Liver (tissue), 3 donors: ENCODE measurements at regions not wholly inside any gene's neighbourhood (a gene's known extent, or its start where the extent isn't known, plus 50 kb on each side); places are given as distances from the start of the nearest gene placed in this dataset.

Source experiments
- CTCF ChIP-seq: fragments of 150-350 bp; IDR thresholded peaks from 2 replicates; pipeline ENCODE4 v1.5.1; 2017; ENCODE audit warnings: improper control_type of control experiment, low read depth, low read length; ENCODE audit not compliant: missing input control
- FOXA1 ChIP-seq: IDR thresholded peaks from 2 replicates; pipeline ENCODE4 v1.6.1; 2016; ENCODE audit warnings: antibody characterized with exemption
- FOXA2 ChIP-seq: IDR thresholded peaks from 2 replicates; pipeline ENCODE4 v1.6.1; 2016; ENCODE audit warnings: antibody characterized with exemption
- GABPA ChIP-seq, 2 donors: IDR thresholded peaks in 1 of 2; conservative IDR thresholded peaks in 1 of 2; 2 replicates each; pipeline ENCODE4 v1.6.1; 2016; ENCODE audit warnings: antibody characterized with exemption in 2 of 2, mild to moderate bottlenecking in 1 of 2, moderate library complexity in 1 of 2
- JUND ChIP-seq, 2 donors: IDR thresholded peaks; 2 replicates each; pipeline ENCODE4 v1.6.1; 2016; ENCODE audit warnings: antibody characterized with exemption in 2 of 2
- NR2F2 ChIP-seq: IDR thresholded peaks from 2 replicates; pipeline ENCODE4 v1.6.1; 2016; ENCODE audit warnings: antibody characterized with exemption
- RAD21 ChIP-seq, 2 donors: IDR thresholded peaks; 2 replicates each; pipeline ENCODE4 v1.6.1; 2016; ENCODE audit warnings: antibody characterized with exemption in 2 of 2, mild to moderate bottlenecking in 2 of 2
- SP1 ChIP-seq: IDR thresholded peaks from 2 replicates; pipeline ENCODE4 v1.6.1; 2018; ENCODE audit warnings: antibody characterized with exemption, mild to moderate bottlenecking
- TAF1 ChIP-seq: conservative IDR thresholded peaks from 2 replicates; pipeline ENCODE4 v1.6.1; 2016; ENCODE audit warnings: antibody characterized with exemption, mild to moderate bottlenecking
- ZBTB33 ChIP-seq: IDR thresholded peaks from 2 replicates; pipeline ENCODE4 v1.6.1; 2016; ENCODE audit warnings: antibody characterized with exemption
- TF ChIP-seq, protein P1 (sequence below): IDR thresholded peaks from 2 replicates; pipeline ENCODE4 v1.6.1; 2016; ENCODE audit warnings: antibody characterized with exemption, mild to moderate bottlenecking
- TF ChIP-seq, protein P2 (sequence below): IDR thresholded peaks from 2 replicates; pipeline ENCODE4 v1.6.1; 2016; ENCODE audit warnings: antibody characterized with exemption
- donor health status: healthy.
- donor health status: healthy.

- TF ChIP-seq CTCF (no peak), SP1 (no peak), FOXA1 (no peak), JUND (IDR thresholded peaks at IDR 0.05) (no peak), NR2F2 (no peak), FOXA2 (no peak), TAF1 (no peak), ZBTB33 (no peak), RAD21 (IDR thresholded peaks at IDR 0.05) (no peak), GABPA (IDR thresholded peaks at IDR 0.05 in 1 of 2, conservative IDR thresholded peaks at IDR 0.05 in 1 of 2) (no peak)
- TF ChIP-seq, protein P1, sequence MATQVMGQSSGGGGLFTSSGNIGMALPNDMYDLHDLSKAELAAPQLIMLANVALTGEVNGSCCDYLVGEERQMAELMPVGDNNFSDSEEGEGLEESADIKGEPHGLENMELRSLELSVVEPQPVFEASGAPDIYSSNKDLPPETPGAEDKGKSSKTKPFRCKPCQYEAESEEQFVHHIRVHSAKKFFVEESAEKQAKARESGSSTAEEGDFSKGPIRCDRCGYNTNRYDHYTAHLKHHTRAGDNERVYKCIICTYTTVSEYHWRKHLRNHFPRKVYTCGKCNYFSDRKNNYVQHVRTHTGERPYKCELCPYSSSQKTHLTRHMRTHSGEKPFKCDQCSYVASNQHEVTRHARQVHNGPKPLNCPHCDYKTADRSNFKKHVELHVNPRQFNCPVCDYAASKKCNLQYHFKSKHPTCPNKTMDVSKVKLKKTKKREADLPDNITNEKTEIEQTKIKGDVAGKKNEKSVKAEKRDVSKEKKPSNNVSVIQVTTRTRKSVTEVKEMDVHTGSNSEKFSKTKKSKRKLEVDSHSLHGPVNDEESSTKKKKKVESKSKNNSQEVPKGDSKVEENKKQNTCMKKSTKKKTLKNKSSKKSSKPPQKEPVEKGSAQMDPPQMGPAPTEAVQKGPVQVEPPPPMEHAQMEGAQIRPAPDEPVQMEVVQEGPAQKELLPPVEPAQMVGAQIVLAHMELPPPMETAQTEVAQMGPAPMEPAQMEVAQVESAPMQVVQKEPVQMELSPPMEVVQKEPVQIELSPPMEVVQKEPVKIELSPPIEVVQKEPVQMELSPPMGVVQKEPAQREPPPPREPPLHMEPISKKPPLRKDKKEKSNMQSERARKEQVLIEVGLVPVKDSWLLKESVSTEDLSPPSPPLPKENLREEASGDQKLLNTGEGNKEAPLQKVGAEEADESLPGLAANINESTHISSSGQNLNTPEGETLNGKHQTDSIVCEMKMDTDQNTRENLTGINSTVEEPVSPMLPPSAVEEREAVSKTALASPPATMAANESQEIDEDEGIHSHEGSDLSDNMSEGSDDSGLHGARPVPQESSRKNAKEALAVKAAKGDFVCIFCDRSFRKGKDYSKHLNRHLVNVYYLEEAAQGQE: no peak
- TF ChIP-seq, protein P2, sequence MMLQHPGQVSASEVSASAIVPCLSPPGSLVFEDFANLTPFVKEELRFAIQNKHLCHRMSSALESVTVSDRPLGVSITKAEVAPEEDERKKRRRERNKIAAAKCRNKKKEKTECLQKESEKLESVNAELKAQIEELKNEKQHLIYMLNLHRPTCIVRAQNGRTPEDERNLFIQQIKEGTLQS: no peak
Observed at GRCh38 chrX:40300286-40300890, 202.6 kb upstream of the BCOR start.
